Thyroid gland (tissue), 4 donors: ENCODE measurements at regions not wholly inside any gene's neighbourhood (a gene's known extent, or its start where the extent isn't known, plus 50 kb on each side); places are given as distances from the start of the nearest gene placed in this dataset.

Experiments
- CTCF ChIP-seq, 6 experiments: fragments of 200-600 bp in 3 of 6; fragments of 450-650 bp in 3 of 6; sonication (generic) in 3 of 6; IDR thresholded peaks; one replicate each; pipeline ENCODE4 v1.5.1; 2016 to 2019; ENCODE audit warnings: antibody characterized with exemption in 6 of 6, mild to moderate bottlenecking in 2 of 6, inconsistent platforms in 1 of 6, moderate library complexity in 1 of 6
- POLR2A ChIP-seq, 2 donors: fragments of 450-650 bp; IDR thresholded peaks; one replicate each; pipeline ENCODE4 v1.6.1; 2017; ENCODE audit warnings: antibody characterized with exemption in 2 of 2, mild to moderate bottlenecking in 2 of 2, moderate library complexity in 1 of 2

DNA sequence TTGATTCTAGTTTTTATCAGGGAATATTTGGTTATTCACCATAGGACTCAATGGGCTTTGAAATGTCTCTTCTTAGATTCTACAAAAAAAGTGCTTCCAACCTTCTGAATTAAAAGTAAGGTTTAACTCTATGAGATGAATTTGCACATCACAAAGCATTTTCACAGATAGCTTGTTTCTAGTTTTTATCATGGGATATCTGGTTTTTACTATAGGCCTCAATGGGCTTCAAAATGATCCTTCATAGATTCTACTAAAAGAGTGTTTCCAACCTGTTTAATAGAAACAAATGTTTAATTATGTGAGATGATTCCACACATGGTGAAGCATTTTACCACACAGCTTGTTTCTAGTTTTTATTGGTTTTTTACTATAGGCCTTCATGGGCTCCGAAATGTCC, 560.7 kb downstream of the KCNJ18 start:
- no peak for TF ChIP-seq CTCF (IDR thresholded peaks at IDR 0.05)
- TF ChIP-seq POLR2A (IDR thresholded peaks at IDR 0.05), result no peak
